Activated gamma-delta T cell treated with Interleukin-2 at 50 U/mL for 16 hours (primary cell): ENCODE measurements at regions not wholly inside any gene's neighbourhood (a gene's known extent, or its start where the extent isn't known, plus 50 kb on each side); places are given as distances from the start of the nearest gene placed in this dataset.

Source experiments
- DNase-seq: peaks from one replicate; pipeline ENCODE4 v3.0.0-alpha.2; 2020

GRCh38 chr3:46087871-46088270, 60.6 kb upstream of the XCR1 start:
- no peak for DNase-seq

- no peak for DNase-seq
Observed at GRCh38 chr3:46086986-46087385, 59.7 kb upstream of the XCR1 start.

- DNase-seq = no peak
Observed at GRCh38 chr3:46086083-46086437, 58.8 kb upstream of the XCR1 start.

GRCh38 chr3:46085421-46086082, 58.3 kb upstream of the XCR1 start:
- DNase-seq = no peak

DNA sequence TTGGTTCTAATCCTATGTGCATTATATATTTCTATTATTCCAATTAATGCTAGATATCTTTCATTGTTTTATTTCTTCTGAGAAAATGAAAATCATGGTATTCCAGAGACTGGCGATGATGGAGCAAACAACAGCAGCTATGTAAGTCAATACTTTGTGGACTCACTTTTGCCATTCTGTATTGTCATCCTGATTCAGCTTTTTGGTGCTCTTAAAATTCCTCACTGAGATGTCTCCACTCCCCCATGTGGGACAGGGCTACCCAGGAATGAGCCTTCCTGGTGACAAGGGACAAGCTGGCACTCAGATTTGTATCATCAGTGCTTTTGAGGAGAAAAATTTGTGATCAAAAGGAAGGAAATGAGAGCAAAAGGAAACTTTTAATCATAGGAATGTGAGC, 56.7 kb upstream of the XCR1 start:
- DNase-seq = no peak

DNA sequence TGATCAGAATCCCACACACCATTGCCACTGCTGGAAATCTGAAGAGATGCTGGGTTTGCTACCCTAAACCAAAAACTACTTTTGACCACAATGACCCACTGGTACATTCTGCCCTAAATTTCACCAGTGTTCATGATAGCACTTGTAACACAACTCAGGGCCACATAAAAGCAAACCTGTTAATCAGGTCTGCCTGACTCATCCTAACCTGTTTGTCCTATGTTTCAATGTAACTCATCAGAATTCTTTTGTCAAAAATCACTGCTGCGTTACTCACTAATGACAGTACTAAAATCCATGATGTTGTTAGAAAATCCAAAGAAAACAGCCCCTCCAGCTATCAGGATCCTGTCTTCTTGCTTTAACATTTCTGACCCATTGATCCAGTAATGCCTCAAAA, 55.6 kb upstream of the XCR1 start:
- no peak for DNase-seq

DNA sequence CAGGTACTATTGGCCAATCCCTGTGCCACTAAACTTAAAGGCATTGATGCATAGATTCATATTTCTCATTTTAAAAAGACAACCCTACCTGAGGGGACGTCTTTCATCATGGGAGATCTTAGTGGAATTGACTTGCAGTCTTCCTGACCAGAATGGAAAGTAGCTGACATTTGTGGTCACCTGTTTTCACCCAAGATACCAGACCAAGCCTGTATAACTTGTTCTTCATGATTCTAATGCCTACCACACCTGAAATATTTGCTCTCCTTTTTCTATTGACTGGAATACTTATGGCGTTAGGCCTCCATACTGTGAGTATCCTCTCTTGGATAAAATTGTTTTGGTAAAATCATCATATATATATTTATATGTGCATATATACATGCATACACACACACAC, 54.7 kb upstream of the XCR1 start:
- DNase-seq = no peak

GRCh38 chr3:46080969-46081345, 53.7 kb upstream of the XCR1 start:
- no peak for DNase-seq

GRCh38 chr3:46080124-46080968, 53.1 kb upstream of the XCR1 start:
- no peak for DNase-seq

DNA sequence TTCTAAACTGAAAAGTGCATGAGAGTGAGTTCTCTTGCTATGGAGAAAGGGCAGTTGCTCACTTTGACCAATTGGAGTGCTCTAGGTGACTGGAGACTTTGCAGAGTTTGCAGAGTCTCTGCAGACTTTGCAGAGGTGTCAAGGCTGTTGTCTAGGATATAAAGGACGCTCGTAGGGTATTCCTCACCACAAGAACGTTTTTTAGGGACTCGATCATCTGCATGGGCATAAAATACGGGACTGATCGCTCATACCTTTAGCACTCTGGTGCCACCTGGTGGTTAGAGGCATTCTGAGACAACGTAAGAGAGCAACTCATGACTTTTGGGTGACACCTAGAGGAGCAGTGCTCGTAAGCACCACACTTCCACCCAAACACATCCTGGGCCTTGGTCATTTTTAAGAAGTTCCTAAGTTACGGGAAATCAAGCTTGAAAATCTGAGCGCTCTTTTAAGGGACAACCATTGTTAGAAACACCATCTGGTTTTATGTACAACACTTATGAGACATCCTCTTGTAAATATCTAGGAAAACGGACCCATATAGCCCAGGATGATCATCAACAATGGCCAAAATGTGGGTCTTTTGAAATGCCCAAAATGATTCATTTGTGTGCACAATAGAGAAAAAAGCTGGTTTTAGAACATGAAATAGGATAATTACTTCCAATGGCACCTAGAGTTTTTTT, 51.6 kb upstream of the XCR1 start:
- peak; percentile 91 for DNase-seq
